NOMO-1 treated with dmso at 0.1 percent for 144 hours (cell line): ENCODE measurements at regions not wholly inside any gene's neighbourhood (a gene's known extent, or its start where the extent isn't known, plus 50 kb on each side); places are given as distances from the start of the nearest gene placed in this dataset.
A peak's percentile ranks its signal among the peaks of the same experiment; 100 is the strongest.
"Not testable (repeated sequence)": the region's sequence is repeated elsewhere in the genome, so short reads cannot be mapped to it uniquely, and the experiment has no call there.

ENCODE experiments used
- DNase-seq: peaks from one replicate; lab custom pipeline; 2025; ENCODE audit not compliant: unreplicated experiment; lab: John Stamatoyannopoulos, UW

DNA sequence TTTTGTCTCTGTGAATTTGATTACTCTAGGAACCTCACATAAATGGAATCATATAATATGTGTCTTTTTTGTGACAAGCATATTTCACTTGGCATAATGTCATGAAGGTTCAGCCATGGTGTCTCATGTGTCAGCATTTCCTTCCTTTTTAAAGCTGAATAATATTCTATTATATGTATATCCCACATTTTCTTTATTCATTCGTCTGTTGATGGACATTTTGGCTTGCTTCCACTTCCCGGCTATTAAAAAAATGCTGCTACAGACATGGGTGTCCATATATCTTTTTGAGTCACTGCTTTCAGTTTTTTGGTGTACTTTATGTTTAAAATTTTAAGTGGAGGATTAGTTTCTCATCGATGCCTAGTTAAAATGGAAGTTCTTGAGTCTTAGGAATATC is 59.8 kb upstream of the C5orf63 start:
- no peak for DNase-seq

DNA sequence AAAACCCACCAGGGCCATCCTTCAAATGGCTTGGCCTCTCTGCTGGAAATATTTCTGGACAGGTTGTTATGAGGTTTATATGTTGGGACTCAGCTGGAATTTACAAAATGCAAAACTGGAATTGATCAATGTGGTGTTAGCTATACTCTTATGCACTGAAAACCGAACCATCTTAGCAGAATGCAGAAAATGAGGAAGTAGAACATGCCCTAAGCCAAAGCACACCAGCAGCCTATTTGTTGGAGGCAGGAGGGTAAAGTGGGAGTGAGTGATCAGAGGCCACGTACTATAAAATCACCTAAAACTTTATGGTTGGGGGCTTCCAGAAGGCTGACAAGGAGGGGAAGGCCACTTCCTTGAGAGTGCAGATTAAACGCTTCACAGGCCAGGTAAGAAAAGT is 63.6 kb upstream of the C5orf63 start:
- DNase-seq: peak; percentile 13

DNA sequence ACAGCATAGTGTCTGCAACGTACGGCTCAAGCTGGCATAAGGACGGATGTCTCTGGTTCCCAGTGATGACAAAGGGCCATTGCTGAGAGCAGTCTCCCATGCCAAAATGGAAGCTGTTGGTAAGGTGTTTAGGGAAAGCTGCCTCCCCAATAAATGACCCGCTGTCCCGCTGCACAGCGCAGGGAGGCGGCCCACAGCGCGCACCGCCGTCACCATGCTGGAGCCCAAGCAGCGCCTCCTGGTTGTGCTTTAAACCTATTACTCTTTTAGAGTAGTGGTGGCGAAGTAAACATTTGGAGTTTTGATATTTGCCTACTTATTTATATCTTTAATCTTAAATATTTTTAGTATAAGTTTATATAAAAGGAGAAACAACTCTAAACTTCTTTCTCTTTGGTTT is 70.4 kb upstream of the C5orf63 start:
- DNase-seq: no peak

DNA sequence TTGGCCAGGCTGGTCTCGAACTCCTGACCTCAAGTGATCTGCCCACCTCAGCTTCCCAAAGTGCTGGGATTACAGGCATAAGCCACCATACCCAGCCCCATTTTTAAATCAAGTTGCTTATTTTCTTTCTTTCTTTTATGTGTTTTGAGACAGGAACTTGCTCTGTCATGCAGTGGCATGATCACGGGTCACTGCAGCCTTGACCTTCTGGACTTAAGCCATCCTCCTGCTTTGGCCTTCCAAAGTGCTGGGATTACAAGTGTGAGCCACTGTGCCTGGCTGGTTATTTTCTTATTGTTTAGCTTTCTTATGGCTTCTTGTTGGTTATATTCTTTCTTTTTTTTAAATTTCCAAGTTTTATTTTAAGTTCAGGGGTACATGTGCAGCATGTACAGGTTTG is 79.7 kb upstream of the C5orf63 start:
- no peak for DNase-seq

DNA sequence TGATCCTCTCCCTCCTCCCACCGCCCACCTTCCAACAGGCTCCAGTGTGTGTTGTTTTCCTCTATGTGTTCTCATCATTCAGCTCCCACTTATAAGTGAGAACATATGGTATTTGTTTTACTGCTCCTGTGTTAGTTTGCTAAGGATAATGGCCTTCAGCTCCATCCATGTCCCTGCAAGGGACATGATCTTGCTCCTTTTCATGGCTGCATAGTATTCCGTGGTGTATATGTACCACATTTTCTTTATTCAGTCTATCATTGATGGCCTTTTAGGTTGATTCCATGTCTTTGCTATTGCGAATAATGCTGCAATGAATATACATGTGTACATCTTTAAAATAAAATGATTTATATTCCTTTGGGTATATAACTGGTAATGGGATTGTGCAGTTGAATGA is 80.2 kb upstream of the C5orf63 start:
- DNase-seq: no peak

DNA sequence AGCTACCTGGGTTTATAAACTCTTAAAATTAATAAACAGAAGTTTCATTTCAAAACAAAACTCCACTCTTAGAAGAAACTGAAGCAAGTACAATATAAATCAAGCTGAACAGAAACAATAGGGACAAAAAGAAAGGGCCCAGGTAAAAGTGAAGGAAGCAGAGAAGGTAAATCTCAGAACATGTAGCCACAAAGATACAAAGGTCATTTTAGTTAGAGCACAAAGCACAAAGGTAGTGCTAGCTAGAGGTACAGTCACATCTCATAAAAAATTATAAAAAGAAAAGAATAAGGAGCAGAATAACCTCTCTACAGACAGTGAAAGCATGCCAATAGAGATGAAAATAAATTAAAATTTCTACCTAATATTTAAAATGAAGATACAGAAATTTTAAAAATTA is 90.4 kb upstream of the C5orf63 start:
- DNase-seq: no peak

DNA sequence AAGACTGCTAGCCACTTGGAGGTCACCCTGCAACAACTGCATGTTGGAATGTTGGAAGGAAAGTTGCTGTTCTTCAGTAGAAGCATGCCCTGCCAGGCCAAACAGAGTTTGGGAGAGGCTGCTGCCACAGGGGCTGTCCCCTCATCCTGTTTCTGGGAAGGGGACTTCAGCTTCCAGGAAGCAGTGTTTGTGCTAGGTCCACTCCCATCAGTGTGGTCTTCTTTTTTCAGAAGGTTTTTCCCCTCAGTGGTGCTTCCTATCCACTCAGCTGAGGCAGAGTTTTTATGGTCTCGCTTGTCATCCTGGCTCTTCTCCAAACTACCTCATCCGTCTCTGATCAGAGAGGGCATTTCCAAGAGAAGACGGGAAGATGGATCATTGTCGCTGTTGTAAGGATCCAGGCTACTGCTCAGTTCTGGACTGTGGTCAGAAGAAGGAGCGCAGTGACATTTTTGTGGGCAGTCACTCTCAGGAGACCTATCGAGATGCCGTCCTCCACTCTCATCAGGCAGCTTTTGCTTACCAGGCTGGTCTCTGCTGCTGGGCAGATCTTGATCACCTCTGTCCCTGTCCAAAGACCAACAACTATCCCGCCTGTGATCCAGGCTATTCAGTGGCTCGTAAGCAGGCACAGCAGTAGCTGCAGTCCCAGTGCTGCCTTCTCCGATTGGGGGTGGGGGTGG is 97.8 kb upstream of the C5orf63 start:
- DNase-seq: no peak

DNA sequence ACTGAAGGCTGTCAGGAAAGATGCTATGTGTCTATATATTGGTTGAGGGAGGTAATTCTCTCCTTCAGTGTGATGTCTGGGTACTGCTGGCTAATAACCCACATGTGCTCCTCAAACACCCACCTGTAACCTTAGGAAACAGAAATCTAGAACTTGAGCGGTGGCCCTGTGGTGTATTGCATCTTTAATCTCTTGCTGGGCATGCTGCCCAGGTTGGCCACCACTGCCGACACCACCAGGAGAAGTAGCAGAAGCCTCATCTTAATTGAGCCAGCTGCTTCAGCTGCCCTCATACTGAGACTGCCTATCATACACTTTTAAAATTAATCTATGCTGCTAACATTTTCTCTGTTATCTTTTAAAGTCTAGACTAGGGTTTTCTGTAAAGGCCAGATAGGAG is 103.5 kb upstream of the C5orf63 start:
- DNase-seq: no peak

DNA sequence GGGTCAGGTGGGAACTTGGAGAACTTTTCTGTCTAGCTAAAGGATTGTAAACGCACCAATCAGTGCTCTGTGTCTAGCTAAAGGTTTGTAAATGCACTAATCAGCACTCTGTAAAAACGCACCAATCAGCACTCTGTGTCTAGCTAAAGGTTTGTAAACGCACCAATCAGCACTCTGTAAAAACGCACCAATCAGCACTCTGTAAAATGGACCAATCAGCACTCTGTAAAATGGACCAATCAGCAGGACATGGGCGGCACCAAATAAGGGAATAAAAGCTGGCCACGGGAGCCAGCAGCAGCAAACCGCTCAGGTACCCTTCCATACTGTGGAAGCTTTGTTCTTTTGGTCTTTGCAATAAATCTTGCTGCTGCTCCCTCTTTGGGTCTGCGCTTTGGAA is 108.0 kb upstream of the MEGF10 start:
- not testable (repeated sequence) for DNase-seq

DNA sequence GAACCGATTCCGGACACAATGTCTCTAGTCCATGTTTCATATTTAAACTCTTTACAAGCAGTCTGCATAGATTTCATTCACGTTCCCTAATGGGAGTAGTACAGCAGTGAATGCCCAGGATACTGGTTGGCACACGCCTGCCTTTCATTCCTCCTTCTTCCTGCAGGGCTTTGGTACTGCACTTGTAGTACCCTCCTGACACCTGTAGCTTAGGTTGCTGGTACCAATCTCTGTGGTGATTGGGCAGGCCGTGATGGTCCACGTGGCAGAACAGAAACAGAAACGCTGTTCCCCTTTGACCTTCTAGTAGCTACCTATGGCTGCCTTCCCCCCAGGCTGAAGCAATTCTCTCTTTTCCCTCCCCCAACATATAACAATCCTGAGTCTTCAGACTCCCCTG is 107.3 kb upstream of the MEGF10 start:
- DNase-seq: no peak

DNA sequence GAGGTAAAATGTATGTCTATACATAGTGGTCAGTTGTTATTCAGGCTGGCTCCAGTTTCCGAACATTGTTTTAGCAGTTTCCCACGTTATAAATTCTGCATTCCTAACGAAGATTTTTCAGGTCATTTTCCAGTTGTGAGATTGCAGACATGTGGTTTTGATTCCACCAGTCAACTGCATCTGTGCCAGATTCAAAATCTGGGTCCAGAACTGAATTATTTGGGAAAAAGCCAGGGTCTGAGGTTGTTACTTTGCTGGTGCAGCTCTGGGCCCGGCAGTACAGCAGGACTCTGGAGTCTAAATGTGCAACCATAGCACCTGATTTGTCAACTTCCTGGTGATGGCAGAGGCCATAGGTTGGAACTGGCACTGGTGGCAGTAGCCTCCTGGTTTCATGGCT is 105.7 kb upstream of the MEGF10 start:
- DNase-seq: no peak

DNA sequence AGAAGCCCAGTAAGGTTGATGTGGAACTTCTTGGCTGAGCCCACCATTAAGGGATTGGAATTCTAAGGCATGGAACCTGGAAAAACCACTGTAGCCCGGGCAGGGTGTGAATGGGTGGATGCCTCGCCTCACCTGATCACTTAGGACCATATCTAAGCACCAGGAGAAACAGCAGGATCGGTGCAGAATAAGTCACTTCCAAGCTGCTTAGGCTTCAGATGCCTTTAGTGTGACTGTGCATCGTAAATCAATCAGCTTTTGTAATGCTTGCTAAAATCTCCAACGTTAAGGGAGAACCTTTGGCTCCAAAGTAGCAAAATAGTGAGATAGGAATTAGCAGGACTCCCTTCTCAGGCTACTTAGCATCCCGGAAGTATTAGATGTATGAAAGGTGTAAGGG is 103.9 kb upstream of the MEGF10 start:
- DNase-seq: no peak

DNA sequence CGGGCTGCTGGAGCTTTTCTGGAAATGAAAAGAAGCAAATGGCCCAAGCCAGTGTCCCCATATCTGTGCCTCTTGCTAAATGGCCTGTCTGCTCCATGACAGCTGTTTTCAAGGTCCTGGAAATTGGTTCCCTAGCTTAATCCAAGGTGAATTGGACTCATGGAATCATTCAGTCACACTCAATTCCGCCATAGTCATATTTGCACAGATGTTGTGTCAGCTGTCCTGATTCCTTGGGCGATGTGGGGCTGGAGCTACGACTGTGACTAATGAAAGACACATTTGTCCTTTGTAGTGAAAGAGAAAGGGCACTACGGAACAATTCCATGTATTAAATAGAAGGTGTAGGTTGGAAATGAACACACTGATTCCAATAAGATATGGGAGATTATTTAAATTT is 102.9 kb upstream of the MEGF10 start:
- DNase-seq: no peak

DNA sequence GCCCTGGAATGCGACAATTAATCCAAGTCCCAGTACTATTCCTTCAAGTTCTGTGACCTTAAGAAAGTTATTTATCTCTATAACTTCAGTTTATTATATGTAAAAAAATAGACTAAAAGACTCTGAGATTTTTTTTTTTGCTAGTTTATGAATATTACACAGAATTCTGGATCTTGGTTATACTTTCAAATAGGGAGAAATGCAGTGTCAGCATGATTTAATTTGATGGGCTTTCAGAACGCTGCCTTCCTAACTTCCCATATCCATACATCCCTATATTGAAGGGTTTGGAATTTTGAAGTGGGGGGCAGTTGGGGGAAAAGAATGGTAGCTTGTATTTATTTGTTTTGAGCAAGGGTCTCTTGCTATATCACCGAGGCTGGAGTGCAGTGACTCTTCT is 98.4 kb upstream of the MEGF10 start:
- DNase-seq: no peak

DNA sequence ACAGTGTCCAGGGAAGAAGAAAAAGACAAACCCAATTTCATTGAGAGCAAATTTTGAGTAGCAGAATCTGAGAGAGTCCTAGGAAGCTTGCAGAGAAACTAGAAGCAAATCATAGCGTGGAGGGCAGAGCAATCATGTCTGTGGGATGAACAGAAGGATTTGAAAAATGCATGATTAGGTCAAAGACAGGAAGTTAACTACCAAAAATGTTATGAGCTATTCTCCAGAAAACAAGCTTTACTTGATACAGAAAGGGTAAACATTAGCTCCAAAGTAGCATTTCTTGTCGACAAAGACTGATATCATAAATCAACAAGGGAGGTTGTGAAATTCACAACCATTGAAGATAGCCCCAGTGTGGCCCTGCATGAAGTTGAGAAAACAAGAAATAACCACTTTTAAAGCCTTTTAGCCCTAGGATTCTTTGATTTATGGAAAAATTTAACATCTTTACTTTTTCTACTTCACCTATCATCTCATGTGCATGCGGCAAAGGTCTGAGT is 97.7 kb upstream of the MEGF10 start:
- no peak for DNase-seq

DNA sequence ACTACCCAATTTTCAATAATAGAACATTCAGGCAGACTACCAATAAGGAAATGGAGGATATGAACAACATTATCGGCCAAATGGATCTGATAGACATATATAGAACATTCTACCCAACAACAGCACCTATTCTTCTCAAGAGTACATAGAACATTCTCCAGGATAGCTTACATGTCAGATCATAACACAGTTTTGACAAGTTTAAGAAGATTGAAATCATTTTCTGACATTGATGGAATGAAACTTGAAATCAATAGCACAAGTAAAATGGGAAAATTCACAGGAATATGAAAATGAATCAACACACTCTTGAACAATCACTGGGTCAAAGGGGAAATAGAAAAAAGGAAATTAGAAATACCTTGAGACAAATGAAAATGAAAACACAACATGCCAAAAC is 94.6 kb upstream of the MEGF10 start:
- DNase-seq: no peak

DNA sequence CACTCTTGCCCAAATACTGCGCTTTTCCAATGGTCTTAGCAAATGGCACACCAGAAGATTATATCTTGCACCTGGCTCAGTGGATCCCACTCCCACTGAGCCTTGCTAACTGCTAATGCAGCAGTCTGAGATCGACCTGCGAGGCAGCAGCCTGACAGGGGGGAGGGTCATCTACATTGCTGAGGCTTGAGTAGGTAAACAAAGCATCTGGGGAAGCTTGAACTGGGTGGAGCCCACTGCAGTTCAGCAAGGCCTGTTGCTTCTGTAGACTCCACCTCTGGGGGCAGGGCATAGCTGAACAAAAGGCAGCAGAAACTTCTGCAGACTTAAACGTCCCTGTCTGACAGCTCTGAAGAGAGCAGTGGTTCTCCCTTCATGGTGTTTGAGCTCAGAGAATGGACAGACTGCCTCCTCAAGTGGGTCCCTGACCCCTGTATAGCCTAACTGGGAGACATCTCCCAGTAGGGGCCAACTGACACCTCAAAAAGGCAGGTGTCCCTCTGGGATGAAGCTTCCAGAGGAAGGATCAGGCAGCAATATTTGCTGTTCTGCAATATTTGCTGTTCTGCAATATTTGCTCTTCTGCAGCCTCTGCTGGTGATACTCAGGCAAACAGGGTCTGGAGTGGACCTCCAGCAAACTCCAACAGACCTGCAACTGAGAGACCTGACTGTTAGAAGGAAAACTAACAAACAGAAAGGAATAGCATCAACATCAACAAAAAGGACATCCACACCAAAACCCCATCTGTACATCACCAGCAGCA is 93.0 kb upstream of the MEGF10 start:
- DNase-seq: not testable (repeated sequence)

DNA sequence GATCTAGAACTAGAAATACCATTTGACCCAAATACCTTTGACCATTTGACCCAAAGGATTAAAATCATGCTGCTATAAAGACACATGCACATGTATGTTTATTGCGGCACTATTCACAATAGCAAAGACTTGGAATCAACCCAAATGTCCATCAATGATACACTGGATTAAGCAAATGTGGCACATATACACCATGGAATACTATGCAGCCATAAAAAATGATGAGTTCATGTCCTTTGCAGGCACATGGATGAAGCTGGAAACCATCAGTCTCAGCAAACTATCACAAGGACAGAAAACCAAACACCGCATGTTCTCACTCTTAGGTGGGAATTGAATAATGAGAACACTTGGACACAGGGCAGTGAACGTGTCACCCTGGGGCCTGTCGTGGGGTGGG is 87.9 kb upstream of the MEGF10 start:
- DNase-seq: not testable (repeated sequence)

DNA sequence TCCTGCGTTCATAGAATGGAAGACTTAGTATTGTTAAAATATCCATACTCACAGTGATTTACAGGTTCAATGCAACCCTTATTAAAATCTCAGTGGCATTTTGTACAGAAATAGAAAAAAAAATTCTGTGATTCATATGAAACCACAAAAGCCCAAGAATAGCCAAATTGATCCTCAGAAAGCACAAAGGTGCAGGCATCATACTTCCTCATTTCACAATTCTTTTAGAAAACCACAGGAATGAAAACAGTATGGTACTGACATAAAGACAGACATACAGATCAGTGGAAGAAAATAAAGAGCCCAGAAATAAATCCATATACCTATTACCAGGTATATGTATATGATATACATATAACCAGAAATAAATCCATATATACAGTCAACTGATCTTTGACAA is 86.8 kb upstream of the MEGF10 start:
- DNase-seq: peak; percentile 43

DNA sequence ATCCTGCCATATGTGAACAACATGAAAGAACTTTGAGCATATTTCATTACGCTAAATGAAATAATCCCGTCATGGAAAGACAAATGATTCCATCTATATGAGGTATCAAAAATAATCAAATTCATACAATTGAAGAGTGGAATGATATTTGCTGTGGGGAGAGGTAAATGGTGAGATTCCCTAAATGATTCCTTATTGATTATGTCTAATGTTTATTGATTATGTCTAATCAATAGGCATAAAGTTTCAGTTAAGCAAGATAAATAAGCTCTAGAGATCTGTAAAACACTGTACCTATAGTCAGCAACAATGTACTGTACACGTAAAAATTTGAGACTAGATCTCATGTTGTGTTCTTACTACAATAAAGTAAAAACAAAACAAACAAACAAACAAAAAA is 85.4 kb upstream of the MEGF10 start:
- no peak for DNase-seq

DNA sequence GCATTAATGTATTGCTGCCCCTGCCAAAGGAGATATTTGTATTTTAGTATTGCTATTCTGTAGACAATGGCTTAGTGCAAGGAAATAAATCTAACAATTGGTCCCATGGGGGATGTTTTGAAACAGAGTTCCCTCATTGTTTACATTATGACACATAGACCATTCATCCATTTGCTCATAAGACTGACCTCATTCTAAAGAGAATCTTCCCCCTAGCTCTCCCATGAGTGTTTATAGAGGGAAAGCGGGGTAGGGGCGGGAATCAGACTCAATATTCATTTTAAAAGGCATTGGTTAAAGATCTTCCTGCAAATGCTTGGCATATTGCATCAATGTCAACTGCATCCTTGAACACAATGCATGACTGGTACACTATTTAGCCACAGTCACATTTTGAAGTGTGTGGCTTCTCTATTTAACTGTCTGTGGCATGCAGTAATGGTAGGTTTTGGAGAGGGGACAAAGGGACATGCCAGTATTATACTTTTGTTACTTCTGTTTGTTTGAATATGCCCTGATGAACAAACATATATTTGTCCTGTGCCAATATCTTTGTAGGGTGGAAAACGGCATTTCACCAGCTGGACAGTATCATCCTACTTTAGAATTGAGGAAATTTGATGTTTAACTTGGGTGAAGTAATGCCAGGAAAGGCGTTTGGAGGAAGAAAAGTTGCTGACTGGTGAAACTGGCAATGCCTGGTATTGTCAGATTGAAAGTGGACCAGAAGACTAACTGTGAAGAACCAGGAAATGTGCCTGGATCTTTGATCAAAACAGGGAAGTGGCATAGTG is 84.1 kb upstream of the MEGF10 start:
- no peak for DNase-seq

DNA sequence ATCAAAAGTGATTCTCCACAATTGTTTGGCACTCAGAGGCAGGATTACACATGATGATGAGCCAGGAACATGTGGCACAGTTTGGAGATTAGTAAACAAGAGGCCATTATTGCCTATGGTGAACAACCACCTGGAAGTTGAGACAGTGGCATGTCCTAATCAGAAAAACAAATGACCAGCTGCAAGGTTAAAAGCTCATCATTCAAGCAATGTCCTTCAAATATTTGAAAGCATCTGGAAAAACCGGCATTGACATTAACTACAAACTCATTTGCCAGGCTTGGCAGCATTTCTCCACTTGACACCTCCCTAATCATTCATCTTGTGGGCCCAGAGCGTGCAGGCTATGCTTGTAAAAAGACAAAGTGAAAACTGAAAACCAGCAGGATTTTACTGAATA is 80.6 kb upstream of the MEGF10 start:
- no peak for DNase-seq
